ENCODE measurements at regions not wholly inside any gene's neighbourhood (a gene's known extent, or its start where the extent isn't known, plus 50 kb on each side); places are given as distances from the start of the nearest gene placed in this dataset.
"Not testable (repeated sequence)": the region's sequence is repeated elsewhere in the genome, so short reads cannot be mapped to it uniquely, and the experiment has no call there.

DNA sequence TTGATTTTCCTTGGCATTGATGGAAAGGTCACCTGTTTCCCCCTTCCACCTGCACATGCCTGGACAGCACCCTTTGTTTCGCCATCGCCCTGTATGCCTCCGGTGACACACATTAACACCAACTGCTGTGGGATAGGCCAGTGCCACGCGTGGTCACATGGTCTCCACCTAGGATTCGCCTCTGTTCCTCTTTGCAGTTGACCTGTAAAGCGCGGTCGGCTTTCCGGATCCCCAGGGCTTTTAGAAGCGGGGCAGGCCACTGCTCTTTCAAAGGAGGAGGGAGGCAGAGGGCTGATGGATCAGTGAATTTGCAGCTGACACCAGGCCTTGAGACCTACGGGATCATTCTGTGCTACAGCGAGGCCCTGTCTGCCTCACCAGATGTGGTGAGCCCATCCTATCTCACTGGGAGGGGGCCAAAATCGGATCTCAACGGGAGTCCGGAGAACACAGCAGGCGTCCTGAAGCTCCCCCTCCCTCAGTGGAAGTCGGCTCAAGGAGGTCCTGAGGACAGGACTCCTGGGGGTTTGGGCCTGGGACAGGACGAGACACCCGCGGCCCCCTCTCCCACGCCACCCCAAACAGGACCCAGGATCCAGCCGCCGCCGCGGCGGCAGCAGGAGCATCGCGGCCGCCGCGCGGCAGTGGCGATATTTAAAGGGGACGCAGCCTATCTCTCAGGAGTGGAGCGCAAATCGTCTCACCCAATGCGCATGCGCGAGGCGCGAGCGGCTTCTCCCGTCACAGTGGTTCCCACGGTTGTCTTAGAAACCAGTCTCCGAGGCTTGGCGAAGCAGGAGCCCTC is 973.8 kb upstream of the DEFB115 start:
- TF ChIP-seq, protein P1, sequence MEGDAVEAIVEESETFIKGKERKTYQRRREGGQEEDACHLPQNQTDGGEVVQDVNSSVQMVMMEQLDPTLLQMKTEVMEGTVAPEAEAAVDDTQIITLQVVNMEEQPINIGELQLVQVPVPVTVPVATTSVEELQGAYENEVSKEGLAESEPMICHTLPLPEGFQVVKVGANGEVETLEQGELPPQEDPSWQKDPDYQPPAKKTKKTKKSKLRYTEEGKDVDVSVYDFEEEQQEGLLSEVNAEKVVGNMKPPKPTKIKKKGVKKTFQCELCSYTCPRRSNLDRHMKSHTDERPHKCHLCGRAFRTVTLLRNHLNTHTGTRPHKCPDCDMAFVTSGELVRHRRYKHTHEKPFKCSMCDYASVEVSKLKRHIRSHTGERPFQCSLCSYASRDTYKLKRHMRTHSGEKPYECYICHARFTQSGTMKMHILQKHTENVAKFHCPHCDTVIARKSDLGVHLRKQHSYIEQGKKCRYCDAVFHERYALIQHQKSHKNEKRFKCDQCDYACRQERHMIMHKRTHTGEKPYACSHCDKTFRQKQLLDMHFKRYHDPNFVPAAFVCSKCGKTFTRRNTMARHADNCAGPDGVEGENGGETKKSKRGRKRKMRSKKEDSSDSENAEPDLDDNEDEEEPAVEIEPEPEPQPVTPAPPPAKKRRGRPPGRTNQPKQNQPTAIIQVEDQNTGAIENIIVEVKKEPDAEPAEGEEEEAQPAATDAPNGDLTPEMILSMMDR (IDR thresholded peaks at IDR 0.05), result not testable (repeated sequence)
- not testable (repeated sequence) for TF ChIP-seq POLR2AphosphoS5 (IDR thresholded peaks at IDR 0.05; ENCODE audit: insufficient read depth in 1 of 2, low read depth in 1 of 2)
